HG02798 (cell line): ENCODE measurements at regions not wholly inside any gene's neighbourhood (a gene's known extent, or its start where the extent isn't known, plus 50 kb on each side); places are given as distances from the start of the nearest gene placed in this dataset.
"Not testable (repeated sequence)": the region's sequence is repeated elsewhere in the genome, so short reads cannot be mapped to it uniquely, and the experiment has no call there.

Source experiments
- ATAC-seq: cut with Tn5 transposase; IDR thresholded peaks from one replicate; pipeline ENCODE4 v1.9.1; 2021; ENCODE audit warnings: mild to moderate bottlenecking; ENCODE audit not compliant: unreplicated experiment, poor library complexity

- ATAC-seq = peak; percentile 94
Observed at GRCh38 chr6:130697995-130698535, 129.1 kb upstream of the SMLR1 start.

DNA sequence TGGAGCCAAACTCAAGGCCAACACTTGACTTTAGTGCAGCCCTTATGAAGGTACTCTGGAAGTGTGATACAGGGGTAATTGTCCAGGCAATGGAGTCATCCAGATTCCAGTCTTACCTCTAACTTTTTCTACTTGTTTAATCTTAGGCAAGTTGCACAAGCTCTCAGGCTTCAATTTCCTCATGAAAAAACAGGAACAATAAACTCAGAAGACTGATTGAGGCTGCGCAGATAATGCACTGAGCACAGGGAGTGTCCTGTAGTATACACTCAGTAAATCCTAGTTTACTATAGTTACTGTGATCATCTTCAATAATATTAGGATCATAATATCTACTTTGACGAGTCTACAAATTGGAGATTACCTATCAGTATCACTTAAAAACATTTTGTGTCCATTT lies 127.5 kb upstream of the SMLR1 start:
- no peak for ATAC-seq

DNA sequence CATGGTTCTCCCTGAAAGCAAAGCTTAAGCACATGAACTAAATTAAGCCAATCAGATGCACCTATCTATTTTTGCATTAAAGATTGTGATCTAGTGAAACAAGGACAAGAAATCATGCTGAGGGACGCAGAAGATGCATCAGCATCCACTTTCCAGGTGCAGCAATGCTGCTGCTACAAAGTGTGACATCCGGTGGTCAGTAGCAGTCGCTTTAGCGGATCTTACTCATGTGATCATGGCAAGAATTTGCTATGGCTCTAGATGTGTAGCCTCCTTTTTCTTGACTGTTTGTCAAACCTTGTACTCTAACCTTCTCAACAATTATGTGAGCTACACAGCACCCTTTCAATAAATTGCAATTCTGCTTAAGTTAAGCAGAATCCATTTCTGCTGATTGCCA lies 126.8 kb upstream of the SMLR1 start:
- ATAC-seq = no peak

DNA sequence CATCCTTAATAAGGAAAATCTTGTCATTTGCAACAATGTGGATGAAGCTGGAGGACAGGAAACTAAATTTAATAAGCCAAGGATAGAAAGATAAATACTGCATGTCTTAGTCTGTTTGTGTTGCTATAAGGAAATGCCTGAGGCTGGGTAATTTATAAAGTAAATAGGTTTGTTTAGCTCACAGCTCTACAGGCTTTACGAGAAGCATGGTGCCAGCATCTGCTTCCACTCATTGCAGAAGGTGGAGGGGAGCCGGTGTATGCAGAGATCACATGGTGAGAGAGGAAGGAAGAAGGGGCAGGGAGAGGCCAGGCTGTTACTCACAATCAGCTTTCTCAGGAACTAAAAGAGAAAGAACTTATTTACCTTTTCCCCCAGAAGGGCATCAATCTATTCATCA lies 118.9 kb upstream of the SMLR1 start:
- no peak for ATAC-seq

- not testable (repeated sequence) for ATAC-seq
Observed at GRCh38 chr6:130711641-130712040, 115.6 kb upstream of the SMLR1 start.

GRCh38 chr6:130713144-130713543 lies 114.1 kb upstream of the SMLR1 start:
- no peak for ATAC-seq

DNA sequence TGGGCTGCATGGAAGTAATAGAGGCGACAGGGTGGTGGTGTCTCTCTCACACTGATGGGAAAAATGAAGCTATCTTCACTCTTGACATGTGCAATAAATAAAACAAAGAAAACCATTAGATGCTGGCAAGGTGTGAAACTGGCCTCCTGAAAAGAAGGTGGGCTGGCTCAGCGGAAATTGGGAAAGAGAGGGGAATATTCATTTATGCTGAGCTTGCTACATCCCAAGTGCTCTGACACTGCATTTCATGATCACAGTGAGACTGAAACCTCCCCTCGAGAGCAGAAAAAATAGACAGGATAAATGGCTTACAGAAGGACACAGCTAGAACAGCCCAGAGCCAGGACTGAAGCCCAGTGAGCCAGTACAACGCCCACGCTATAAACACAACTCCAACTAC lies 112.1 kb upstream of the SMLR1 start:
- ATAC-seq = no peak

DNA sequence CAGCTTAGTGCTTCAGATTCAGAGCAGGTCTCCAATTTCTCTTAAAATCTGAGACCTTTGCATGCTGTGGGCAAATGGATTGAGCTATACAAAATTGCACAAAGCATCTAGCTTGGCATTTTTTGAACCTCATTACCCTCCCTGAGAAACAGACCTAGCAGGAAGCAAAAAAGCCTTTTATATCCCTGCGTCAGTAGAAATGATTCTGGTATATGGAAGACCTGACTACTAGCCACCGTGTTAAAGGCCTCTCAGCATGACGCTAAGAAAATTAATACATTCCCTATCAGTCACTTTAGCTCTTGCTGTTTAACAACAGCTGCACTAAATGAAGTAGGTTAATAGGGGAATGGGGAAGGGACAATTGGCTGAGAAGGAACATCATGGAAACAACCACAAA lies 110.7 kb upstream of the SMLR1 start:
- ATAC-seq = no peak

GRCh38 chr6:130717657-130718056 lies 109.5 kb upstream of the SMLR1 start:
- ATAC-seq = no peak

GRCh38 chr6:130720076-130720715 lies 107.0 kb upstream of the SMLR1 start:
- ATAC-seq = no peak

- no peak for ATAC-seq
Observed at GRCh38 chr6:130724089-130724488, 103.1 kb upstream of the SMLR1 start.

DNA sequence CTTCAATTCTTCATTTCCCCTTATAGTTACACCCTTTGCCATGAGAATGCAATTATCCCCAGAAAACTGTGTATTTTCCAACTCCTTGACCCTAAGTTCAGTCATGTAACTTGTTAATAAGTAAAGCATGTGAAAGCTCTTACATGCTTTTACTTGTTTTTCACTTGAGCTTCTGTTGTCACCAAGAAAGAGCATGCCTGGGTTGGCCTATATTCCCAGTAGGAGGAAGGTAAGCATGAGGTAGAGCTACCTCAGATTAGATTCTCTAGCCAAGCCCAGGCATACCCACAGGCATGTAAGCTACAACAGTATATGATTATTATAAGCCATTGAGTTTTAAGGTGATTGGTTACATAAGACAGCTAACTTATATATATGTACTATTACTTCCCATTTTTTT lies 101.7 kb upstream of the SMLR1 start:
- ATAC-seq = no peak

DNA sequence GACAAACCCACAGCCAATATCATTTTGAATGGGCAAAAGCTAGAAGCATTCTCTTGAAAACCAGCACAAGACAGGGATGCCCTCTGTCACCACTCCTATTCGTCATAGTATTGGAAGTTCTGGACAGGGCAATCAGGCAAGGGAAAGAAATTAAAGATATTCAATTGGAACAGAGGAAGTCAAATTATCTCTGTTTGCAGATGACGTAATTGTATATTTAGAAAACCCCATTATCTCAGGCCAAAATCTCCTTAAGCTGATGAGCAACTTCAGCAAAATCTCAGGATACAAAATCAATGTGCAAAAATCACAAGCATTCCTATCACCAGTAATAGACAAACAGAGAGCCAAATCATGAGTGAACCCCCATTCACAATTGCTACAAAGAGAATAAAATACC lies 99.1 kb upstream of the SMLR1 start:
- not testable (repeated sequence) for ATAC-seq

GRCh38 chr6:130730600-130730999 lies 96.6 kb upstream of the SMLR1 start:
- ATAC-seq = no peak

DNA sequence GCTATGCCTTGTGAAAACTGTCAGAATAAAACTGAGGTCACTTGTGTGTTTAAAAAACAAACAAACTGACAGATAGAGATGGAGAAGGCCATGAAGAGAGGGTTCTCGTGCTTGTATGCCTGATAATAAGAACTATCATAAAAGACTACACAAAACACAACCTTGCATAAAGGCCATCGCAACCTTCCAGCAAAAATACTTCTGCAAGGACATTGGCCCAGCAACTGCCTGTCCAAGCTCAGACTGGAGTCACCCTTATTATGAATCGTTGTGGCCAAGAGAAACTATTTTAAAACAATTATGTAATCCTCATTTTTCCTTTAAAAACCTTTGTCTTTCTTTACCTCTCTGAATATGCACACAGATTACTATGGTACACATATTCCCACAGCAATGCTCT lies 93.0 kb upstream of the SMLR1 start:
- no peak for ATAC-seq

GRCh38 chr6:130740308-130740707 lies 86.9 kb upstream of the SMLR1 start:
- no peak for ATAC-seq

DNA sequence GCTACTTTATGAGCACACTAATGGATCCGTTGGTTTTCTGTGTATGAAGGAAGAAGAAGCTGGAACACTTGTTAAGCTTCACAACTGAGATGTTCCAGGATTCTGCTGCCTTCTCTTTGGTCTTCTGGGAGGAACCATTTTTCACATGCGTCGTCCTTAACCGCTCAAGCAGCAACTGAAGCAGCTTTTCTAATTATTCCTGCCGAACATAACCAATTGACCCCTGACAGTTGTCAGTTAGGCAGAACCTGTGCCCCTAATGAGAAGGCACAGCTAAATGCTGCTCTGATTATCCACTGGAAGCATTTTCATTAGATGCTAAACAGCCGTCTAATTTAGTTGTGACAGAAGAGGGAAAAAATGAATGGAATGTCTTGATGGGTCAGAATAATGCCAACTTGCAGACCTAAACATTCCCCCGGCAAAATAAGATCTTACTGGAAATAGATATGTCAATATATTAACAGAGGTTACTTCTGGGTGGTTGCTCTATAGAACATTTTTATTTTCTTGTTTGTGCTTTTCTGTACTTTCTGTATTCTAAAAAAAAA lies 85.0 kb upstream of the SMLR1 start:
- no peak for ATAC-seq

GRCh38 chr6:130743175-130743574 lies 84.0 kb upstream of the SMLR1 start:
- no peak for ATAC-seq

DNA sequence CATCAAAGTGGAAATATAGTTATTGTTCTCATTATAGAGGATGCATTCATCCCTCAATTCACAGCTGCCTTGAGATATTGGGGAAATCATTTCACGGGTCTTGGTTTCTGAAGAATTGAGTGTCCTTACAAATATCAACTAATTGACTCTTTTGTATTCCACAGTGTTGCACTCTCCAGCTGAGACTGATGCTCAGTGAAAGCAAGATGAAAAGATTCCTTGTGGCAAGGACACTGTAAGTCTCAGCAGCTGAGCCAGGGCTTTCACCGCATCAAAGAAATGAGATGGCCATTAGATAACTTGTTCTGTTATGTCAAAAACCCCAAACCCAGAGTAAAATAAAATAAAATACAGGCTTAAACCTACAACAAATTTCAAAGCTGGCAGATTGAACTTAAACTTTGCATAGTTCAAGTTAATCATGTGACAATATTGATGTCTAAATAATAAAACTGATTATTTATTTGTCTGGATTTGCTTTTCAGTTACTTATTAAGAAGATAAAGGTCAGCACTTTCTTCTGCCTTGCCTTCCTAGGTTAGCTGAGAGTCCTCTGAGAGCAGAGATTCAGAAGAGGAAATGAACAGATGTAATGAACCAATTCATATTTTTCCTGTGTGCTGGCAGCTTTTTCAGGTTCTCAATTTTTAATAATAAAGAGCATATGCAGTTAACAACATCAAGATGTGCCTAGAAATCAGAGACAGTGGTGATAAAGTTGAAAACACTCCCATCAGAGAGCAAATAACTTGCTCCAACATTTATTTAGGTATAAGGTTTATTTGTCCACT lies 82.4 kb upstream of the SMLR1 start:
- no peak for ATAC-seq

- ATAC-seq = no peak
Observed at GRCh38 chr6:130748041-130748440, 79.2 kb upstream of the SMLR1 start.

DNA sequence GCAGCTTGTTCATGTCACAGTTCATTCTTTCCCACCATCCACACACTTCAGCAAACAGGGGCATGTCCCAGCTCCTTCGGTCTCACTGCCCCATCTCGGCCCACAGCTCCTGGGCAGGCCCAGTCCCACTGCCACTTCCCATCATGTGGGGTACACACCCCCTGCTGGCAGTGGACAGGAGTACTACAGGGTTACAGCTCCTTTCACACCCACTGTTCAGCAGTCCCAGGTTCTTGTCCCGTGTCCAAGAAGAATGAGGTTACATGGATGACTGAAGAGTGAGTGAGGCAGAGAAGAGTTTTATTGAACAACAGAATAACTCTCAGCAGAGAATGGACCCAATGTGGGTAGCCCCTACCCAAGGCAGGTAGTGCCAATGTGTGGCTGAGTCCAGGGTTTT lies 77.8 kb upstream of the SMLR1 start:
- ATAC-seq = no peak
